Vagina (tissue), 2 donors: ENCODE measurements at regions not wholly inside any gene's neighbourhood (a gene's known extent, or its start where the extent isn't known, plus 50 kb on each side); places are given as distances from the start of the nearest gene placed in this dataset.
"Not testable (repeated sequence)": the region's sequence is repeated elsewhere in the genome, so short reads cannot be mapped to it uniquely, and the experiment has no call there.

Source experiments
- DNase-seq, 2 donors: peaks; one replicate each; pipeline ENCODE4 v3.0.0-alpha.2; 2017; ENCODE audit errors: extremely low spot score in 2 of 2
- H3K27ac ChIP-seq: fragments of 200-600 bp; sonication (generic); one replicate; pipeline ENCODE4 v1.5.1; 2019
- H3K27me3 ChIP-seq: fragments of 200-600 bp; sonication (generic); one replicate; pipeline ENCODE4 v1.5.1; 2019
- H3K36me3 ChIP-seq, 2 donors: fragments of 200-600 bp; sonication (generic); one replicate each; pipeline ENCODE4 v1.5.1; 2017 to 2019
- H3K4me1 ChIP-seq: fragments of 200-600 bp; sonication (generic); one replicate; pipeline ENCODE4 v1.5.1; 2019
- H3K4me3 ChIP-seq, 2 donors: fragments of 200-600 bp; sonication (generic); 1 replicate in 1 of 2; 2 replicates in 1 of 2; pipeline ENCODE4 v1.5.1; 2016 to 2019
- H3K9me3 ChIP-seq: fragments of 200-600 bp; sonication (generic); one replicate; pipeline ENCODE4 v1.5.1; 2019
- POLR2A ChIP-seq, 2 donors: fragments of 450-650 bp; IDR thresholded peaks; one replicate each; pipeline ENCODE4 v1.6.1; 2017; ENCODE audit warnings: antibody characterized with exemption in 2 of 2, mild to moderate bottlenecking in 2 of 2, moderate library complexity in 2 of 2
- POLR2AphosphoS5 ChIP-seq, 2 donors: sonication (generic); formaldehyde crosslinking; IDR thresholded peaks; one replicate each; pipeline ENCODE4 v1.9.0; 2017; ENCODE audit warnings: antibody characterized with exemption in 2 of 2, mild to moderate bottlenecking in 2 of 2, low read depth in 1 of 2; ENCODE audit not compliant: insufficient read depth in 1 of 2
- intact Hi-C: fragments of 100-400 bp; cut with DNase I; formaldehyde crosslinking; loops from one replicate; pipeline ENCODE4 v1.15.1; 2023
- TF ChIP-seq, protein P1 (sequence below), 3 experiments: fragments of 450-650 bp in 2 of 3; fragments of 200-600 bp in 1 of 3; sonication (generic) in 1 of 3; IDR thresholded peaks; one replicate each; pipeline ENCODE4 v1.5.1; 2017 to 2019; ENCODE audit warnings: antibody characterized with exemption in 3 of 3, mild to moderate bottlenecking in 2 of 3, moderate library complexity in 2 of 3

DNA sequence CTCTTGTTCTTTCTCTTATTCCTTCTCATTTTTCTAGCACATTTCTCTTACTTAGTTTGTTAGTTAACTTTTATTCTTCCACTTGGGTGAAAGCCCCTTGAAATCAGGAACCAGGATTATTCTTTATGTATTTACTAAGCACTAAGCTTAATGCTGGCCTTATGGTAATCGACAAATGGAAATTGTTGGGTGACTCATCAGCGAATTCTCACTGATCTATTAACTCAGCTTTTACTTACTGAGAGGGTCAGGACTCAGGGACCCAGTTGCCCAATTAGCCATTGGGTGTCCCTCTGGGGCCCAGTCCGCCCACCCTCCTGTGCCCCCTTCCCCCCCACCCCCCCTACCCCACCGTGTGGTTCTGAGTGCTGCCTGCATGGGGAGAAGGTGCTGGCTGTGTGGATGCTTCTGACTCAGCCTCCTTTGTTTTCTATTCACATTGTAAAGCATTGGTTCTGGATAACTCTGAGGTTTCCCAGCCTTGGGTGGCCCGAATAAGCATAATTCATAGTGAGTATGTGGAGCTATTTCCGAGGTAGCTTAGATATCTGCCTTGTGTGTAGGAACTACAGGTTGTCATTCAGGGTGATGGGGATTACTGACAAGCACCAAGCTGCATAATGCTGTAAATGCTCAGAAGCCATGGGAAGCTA, 240.9 kb downstream of the FGF9 start:
- TF ChIP-seq, protein P1, sequence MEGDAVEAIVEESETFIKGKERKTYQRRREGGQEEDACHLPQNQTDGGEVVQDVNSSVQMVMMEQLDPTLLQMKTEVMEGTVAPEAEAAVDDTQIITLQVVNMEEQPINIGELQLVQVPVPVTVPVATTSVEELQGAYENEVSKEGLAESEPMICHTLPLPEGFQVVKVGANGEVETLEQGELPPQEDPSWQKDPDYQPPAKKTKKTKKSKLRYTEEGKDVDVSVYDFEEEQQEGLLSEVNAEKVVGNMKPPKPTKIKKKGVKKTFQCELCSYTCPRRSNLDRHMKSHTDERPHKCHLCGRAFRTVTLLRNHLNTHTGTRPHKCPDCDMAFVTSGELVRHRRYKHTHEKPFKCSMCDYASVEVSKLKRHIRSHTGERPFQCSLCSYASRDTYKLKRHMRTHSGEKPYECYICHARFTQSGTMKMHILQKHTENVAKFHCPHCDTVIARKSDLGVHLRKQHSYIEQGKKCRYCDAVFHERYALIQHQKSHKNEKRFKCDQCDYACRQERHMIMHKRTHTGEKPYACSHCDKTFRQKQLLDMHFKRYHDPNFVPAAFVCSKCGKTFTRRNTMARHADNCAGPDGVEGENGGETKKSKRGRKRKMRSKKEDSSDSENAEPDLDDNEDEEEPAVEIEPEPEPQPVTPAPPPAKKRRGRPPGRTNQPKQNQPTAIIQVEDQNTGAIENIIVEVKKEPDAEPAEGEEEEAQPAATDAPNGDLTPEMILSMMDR (IDR thresholded peaks at IDR 0.05): no peak
- TF ChIP-seq POLR2A (IDR thresholded peaks at IDR 0.05) (no peak), POLR2AphosphoS5 (IDR thresholded peaks at IDR 0.05; ENCODE audit: insufficient read depth in 1 of 2, low read depth in 1 of 2) (no peak)
- H3K4me1 ChIP-seq: no peaks in the 10 kb centered on the region
- intact Hi-C loops: no loop called here

DNA sequence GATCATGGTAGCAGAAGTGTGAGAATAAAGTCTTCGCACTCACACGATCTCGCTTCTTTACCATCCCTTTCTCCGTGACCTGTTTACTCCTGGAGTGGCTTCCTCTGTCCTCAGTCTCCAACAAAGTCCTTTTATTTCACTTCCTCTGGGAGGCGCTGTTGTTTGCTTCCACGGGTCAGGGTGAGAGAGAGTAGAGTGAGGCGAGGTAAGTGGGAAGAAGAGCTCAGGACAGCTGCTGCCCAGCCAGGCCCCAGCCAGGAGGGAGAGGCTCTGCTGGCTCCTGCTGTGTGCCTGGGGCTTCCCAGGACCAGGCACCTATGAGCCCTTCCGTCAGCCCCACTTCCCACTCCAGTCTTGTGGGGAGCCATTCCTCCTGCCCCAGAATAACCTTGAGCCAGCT, 242.1 kb downstream of the FGF9 start:
- no peak overlapping the region for H3K27ac ChIP-seq
- H3K27me3 ChIP-seq: no peaks in the 10 kb centered on the region
- no peaks in the 10 kb centered on the region for H3K9me3 ChIP-seq
- intact Hi-C loops: no loop called here
- DNase-seq: no peak
- H3K4me1 ChIP-seq: no peaks in the 10 kb centered on the region
- no peaks in the 10 kb centered on the region for H3K36me3 ChIP-seq
- no peak overlapping the region for H3K4me3 ChIP-seq
- TF ChIP-seq, protein P1 (IDR thresholded peaks at IDR 0.05): no peak
- TF ChIP-seq POLR2AphosphoS5 (IDR thresholded peaks at IDR 0.05; ENCODE audit: insufficient read depth in 1 of 2, low read depth in 1 of 2) (no peak), POLR2A (IDR thresholded peaks at IDR 0.05) (no peak)

More for the DNA sequence above, 240.9 kb downstream of the FGF9 start:
- Histone ChIP-seq H3K4me3 (no peak overlapping the region), H3K27ac (no peak overlapping the region), H3K36me3 (no peaks in the 10 kb centered on the region), H3K9me3 (no peaks in the 10 kb centered on the region), H3K27me3 (no peaks in the 10 kb centered on the region)
- no peak for DNase-seq

DNA sequence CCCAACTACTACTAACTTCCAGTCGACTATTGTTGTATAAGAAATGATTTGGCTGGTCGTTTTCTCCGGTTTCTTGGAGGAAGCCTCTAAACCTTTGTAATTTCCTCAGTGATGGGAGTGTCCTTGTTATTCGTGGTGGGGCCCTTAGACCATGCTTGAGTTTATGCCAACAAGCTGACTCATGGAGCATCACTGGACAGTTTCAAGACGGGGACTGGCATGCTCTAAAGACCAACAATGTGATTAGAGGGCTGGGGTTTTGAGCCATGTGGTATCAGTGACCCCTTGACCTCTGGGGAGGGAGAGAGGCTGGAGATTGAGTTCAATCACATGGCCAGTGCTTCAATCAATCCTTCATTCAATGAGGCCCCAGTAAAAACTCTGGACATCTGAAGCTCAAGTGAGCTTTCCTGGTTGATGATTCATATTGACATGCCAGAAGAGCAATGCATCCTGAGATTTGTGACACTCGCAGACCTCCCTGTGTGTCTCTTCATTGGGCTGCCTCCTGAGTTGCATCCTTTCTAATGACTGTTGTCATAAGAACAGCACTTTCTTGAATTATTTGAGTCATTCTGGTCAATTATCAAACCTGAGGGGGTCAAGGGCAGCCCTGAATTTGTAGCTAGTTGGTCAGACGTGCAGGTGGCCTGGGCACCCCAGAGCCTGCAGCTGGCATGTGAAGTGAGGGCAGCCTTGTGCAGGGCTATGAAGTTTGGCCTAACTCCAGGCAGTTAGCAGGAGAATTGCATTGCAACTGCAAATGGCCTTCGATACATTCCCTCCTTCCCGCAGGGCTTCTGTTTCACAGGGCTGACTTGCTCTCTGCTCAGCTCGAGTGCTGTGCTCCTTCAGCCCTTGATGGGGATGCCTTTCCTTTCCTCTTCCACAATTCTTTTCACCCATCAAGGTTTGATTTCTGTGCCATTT, 246.5 kb downstream of the FGF9 start:
- Histone ChIP-seq H3K9me3 (no peaks in the 10 kb centered on the region), H3K4me3 (no peak overlapping the region), H3K27ac (no peak overlapping the region), H3K4me1 (no peaks in the 10 kb centered on the region), H3K36me3 (no peaks in the 10 kb centered on the region), H3K27me3 (no peaks in the 10 kb centered on the region)
- no peak for DNase-seq
- no peak for TF ChIP-seq POLR2A (IDR thresholded peaks at IDR 0.05)
- no peak for TF ChIP-seq POLR2AphosphoS5 (IDR thresholded peaks at IDR 0.05; ENCODE audit: insufficient read depth in 1 of 2, low read depth in 1 of 2)
- TF ChIP-seq, protein P1 (IDR thresholded peaks at IDR 0.05): no peak
- intact Hi-C loops: no loop called here

DNA sequence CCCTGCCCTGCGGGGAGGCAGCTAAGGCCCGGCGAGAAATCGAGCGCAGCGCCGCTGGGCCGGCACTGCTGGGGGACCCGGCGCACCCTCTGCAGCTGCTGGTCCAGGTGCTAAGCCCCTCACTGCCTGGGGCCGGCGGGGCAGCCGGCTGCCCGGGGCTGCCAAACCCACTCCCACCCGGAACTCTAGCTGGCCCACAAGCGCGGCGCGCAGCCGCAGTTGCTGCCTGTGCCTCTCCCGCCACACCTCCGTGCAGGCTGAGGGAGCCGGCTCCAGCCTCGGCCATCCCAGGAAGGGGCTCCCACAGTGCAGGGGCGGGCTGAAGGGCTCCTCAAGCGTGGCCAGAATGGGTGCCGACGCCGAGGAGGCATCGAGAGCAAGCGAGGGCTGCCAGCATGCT, 249.9 kb downstream of the FGF9 start:
- intact Hi-C loops, DNase-seq, H3K9me3 ChIP-seq, H3K27me3 ChIP-seq, H3K4me3 ChIP-seq, H3K27ac ChIP-seq, H3K4me1 ChIP-seq, H3K36me3 ChIP-seq: not testable (repeated sequence)

DNA sequence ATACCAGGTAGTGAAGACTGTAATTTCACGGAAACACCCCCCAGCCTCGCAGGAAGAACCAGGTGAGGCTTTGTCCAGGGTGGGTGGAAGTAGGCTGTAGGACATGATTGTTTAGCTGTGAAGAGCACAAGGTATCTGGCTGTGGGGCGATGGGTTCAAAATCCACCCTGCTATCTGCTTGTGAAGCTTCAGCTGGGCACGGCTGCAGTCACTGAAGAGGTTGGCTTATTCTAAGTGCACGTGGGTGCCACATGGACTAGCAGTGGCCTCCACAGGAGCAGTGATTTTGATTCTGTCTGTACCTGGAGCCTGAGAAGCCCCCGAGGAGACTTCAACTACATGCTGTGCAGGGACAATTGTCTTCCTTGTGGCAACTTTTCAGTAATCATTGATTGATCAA, 254.1 kb downstream of the FGF9 start:
- no peak for DNase-seq
- H3K36me3 ChIP-seq: no peaks in the 10 kb centered on the region
- H3K4me1 ChIP-seq: no peaks in the 10 kb centered on the region
- intact Hi-C loops: no loop called here
- no peaks in the 10 kb centered on the region for H3K9me3 ChIP-seq
- H3K27me3 ChIP-seq: no peaks in the 10 kb centered on the region
- no peak overlapping the region for H3K27ac ChIP-seq
- TF ChIP-seq POLR2A (IDR thresholded peaks at IDR 0.05): no peak
- TF ChIP-seq POLR2AphosphoS5 (IDR thresholded peaks at IDR 0.05; ENCODE audit: insufficient read depth in 1 of 2, low read depth in 1 of 2): no peak
- no peak overlapping the region for H3K4me3 ChIP-seq

DNA sequence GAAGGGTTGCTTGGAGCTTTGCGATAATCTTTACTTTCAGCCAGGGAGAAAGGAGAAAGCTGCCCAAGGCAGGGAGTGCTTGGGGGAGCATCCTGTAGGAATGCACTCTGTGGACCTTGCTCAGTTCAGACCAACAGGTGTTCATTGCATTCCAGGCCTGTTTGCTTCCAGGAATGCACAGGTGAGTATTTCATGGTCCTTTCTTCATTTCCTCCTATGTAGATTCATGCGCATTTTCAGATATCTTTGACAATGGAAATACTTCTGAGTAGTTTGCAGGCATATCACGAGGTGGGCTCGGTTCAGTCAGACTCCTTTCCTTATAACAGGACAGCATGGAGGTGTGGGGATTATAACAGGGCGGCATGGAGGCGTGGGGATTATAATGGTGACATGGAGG, 254.8 kb downstream of the FGF9 start:
- DNase-seq: no peak
- Histone ChIP-seq H3K4me1 (no peaks in the 10 kb centered on the region), H3K36me3 (no peaks in the 10 kb centered on the region), H3K4me3 (no peak overlapping the region), H3K27ac (no peak overlapping the region), H3K9me3 (no peaks in the 10 kb centered on the region), H3K27me3 (no peaks in the 10 kb centered on the region)
- no peak for TF ChIP-seq POLR2A (IDR thresholded peaks at IDR 0.05)
- TF ChIP-seq, protein P1 (IDR thresholded peaks at IDR 0.05): no peak
- intact Hi-C loops: no loop called here
